Effector memory CD8-positive, alpha-beta T cell (primary cell): ENCODE measurements at regions not wholly inside any gene's neighbourhood (a gene's known extent, or its start where the extent isn't known, plus 50 kb on each side); places are given as distances from the start of the nearest gene placed in this dataset.

ENCODE experiments used
- ATAC-seq: fragments of 150-1000 bp; cut with Tn5 transposase; replicated peaks from 2 replicates; pipeline ENCODE4 v1.10.0; 2021; ENCODE audit warnings: mild to moderate bottlenecking, moderate library complexity
- DNase-seq, 3 experiments: peaks; one replicate each; pipeline ENCODE4 v3.0.0; 2021
- H3K27ac Mint-ChIP-seq, 2 donors: one replicate each; pipeline ENCODE4 v1.8.0; 2022; ENCODE audit warnings: mild to moderate bottlenecking in 2 of 2, mixed read lengths in 2 of 2, moderate library complexity in 2 of 2
- H3K27me3 Mint-ChIP-seq, 2 donors: one replicate each; pipeline ENCODE4 v1.8.0; 2022; ENCODE audit warnings: mixed read lengths in 2 of 2
- H3K36me3 Mint-ChIP-seq: one replicate; pipeline ENCODE4 v1.8.0; 2022; ENCODE audit warnings: mild to moderate bottlenecking, moderate library complexity, mixed read lengths; ENCODE audit not compliant: insufficient read depth
- H3K4me1 Mint-ChIP-seq, 2 donors: one replicate each; pipeline ENCODE4 v1.8.0; 2022; ENCODE audit warnings: low read depth in 2 of 2, mixed read lengths in 2 of 2
- H3K4me3 Mint-ChIP-seq, 2 donors: one replicate each; pipeline ENCODE4 v1.8.0; 2022; ENCODE audit warnings: mild to moderate bottlenecking in 2 of 2, mixed read lengths in 2 of 2, moderate library complexity in 2 of 2
- H3K9me3 Mint-ChIP-seq, 2 donors: one replicate each; pipeline ENCODE4 v1.8.0; 2022; ENCODE audit warnings: mixed read lengths in 2 of 2

- peaks cover 6 to 15% of the 10 kb centered on the region in 2 donors for H3K9me3 Mint-ChIP-seq
- H3K27me3 Mint-ChIP-seq = no peaks in the 10 kb centered on the region
- DNase-seq (no peak), ATAC-seq (no peak)
- H3K36me3 Mint-ChIP-seq = no peaks in the 10 kb centered on the region
- H3K4me3 Mint-ChIP-seq = no peak overlapping the region
- no peak overlapping the region for H3K27ac Mint-ChIP-seq
- H3K4me1 Mint-ChIP-seq = no peaks in the 10 kb centered on the region
These were observed 360.8 kb downstream of the SOCS6 start for GRCh38 chr18:70649683-70650082.

GRCh38 chr18:70645971-70646370, 357.1 kb downstream of the SOCS6 start:
- Mint-ChIP-seq H3K27me3 (no peaks in the 10 kb centered on the region), H3K4me1 (no peaks in the 10 kb centered on the region), H3K4me3 (no peak overlapping the region), H3K36me3 (no peaks in the 10 kb centered on the region), H3K27ac (no peak overlapping the region), H3K9me3 (peaks cover 6% of the 10 kb centered on the region in 2 donors)
- no peak for ATAC-seq
- DNase-seq = no peak

DNA sequence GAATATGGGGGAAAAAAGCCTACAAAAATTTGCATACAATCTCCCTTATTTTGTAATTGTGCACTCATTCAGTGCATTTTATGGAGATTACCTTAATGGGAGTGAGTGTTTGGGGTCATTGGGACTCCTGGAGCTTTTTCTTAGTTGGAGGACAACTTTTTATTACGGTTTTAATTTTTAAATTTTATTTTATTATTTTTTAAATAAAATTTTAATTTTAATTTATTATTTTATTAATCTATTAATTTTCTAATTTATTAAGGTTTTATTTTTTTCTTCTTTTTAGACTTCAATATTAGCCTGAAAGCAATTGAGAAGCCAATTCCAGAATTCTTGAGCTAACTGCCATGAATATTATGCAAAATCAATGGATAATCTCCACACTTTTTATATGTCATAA, 355.0 kb downstream of the SOCS6 start:
- Mint-ChIP-seq H3K4me3 (no peak overlapping the region), H3K9me3 (peaks cover 0 to 1% of the 10 kb centered on the region in 2 donors), H3K27ac (no peak overlapping the region), H3K4me1 (no peaks in the 10 kb centered on the region), H3K27me3 (no peaks in the 10 kb centered on the region), H3K36me3 (no peaks in the 10 kb centered on the region)
- ATAC-seq = no peak
- DNase-seq = no peak

- DNase-seq (no peak), ATAC-seq (no peak)
- H3K36me3 Mint-ChIP-seq = no peaks in the 10 kb centered on the region
- H3K4me1 Mint-ChIP-seq = no peaks in the 10 kb centered on the region
- H3K4me3 Mint-ChIP-seq = no peak overlapping the region
- H3K9me3 Mint-ChIP-seq = peaks cover 0 to 3% of the 10 kb centered on the region in 2 donors
- H3K27me3 Mint-ChIP-seq = no peaks in the 10 kb centered on the region
- H3K27ac Mint-ChIP-seq = no peak overlapping the region
These were observed 352.4 kb downstream of the SOCS6 start for GRCh38 chr18:70641156-70641775.

GRCh38 chr18:70640336-70640887, 351.6 kb downstream of the SOCS6 start:
- DNase-seq (no peak), ATAC-seq (no peak)
- no peaks in the 10 kb centered on the region for H3K27me3 Mint-ChIP-seq
- no peaks in the 10 kb centered on the region for H3K4me1 Mint-ChIP-seq
- H3K9me3 Mint-ChIP-seq = peaks cover 0 to 3% of the 10 kb centered on the region in 2 donors
- H3K36me3 Mint-ChIP-seq = no peaks in the 10 kb centered on the region
- no peak overlapping the region for H3K27ac Mint-ChIP-seq
- H3K4me3 Mint-ChIP-seq = no peak overlapping the region

- DNase-seq (no peak), ATAC-seq (no peak)
- Mint-ChIP-seq H3K4me3 (no peak overlapping the region), H3K27me3 (no peaks in the 10 kb centered on the region), H3K9me3 (peaks cover 0 to 2% of the 10 kb centered on the region in 2 donors), H3K4me1 (no peaks in the 10 kb centered on the region), H3K27ac (no peak overlapping the region), H3K36me3 (no peaks in the 10 kb centered on the region)
These were observed 348.1 kb downstream of the SOCS6 start for GRCh38 chr18:70636991-70637390.

GRCh38 chr18:70634576-70635147, 345.8 kb downstream of the SOCS6 start:
- Mint-ChIP-seq H3K4me3 (no peak overlapping the region), H3K36me3 (no peaks in the 10 kb centered on the region), H3K27me3 (no peaks in the 10 kb centered on the region), H3K4me1 (no peaks in the 10 kb centered on the region), H3K27ac (no peak overlapping the region), H3K9me3 (peaks cover 0 to 4% of the 10 kb centered on the region in 2 donors)
- DNase-seq = no peak
- no peak for ATAC-seq

DNA sequence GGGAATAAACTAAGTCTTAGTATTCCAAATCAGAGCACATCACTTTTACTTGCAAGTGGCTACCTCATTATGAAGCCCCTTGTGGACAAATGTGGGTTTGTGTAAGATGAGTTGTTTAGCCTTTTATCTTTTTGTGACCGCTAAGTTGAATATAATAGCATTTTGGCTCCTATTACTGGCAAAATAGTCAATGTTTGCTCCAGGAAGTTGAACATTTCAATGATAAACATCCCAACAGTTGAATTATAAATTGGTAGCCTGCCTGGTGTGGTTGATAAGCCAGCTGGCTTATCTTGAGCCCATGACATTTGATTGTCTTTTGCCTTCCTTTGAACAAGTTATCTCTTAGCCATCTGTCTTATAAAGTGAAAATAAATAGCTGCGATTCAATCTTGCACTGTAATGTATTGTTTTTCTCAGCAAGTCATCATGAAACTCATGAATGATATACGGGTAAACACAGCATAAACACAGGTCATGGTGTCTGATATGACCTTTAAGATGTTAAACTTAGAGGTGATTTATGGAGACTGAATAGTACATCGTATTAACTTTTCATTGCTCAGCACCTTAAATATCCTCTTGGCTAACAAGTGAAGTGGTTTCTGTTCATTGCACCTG, 338.4 kb downstream of the SOCS6 start:
- H3K27ac Mint-ChIP-seq = no peak overlapping the region
- H3K27me3 Mint-ChIP-seq = no peaks in the 10 kb centered on the region
- ATAC-seq = no peak
- no peaks in the 10 kb centered on the region for H3K36me3 Mint-ChIP-seq
- H3K4me3 Mint-ChIP-seq = no peak overlapping the region
- H3K4me1 Mint-ChIP-seq = peaks cover 0 to 2% of the 10 kb centered on the region in 2 donors
- DNase-seq = no peak
- peaks cover 0 to 6% of the 10 kb centered on the region in 2 donors for H3K9me3 Mint-ChIP-seq

DNA sequence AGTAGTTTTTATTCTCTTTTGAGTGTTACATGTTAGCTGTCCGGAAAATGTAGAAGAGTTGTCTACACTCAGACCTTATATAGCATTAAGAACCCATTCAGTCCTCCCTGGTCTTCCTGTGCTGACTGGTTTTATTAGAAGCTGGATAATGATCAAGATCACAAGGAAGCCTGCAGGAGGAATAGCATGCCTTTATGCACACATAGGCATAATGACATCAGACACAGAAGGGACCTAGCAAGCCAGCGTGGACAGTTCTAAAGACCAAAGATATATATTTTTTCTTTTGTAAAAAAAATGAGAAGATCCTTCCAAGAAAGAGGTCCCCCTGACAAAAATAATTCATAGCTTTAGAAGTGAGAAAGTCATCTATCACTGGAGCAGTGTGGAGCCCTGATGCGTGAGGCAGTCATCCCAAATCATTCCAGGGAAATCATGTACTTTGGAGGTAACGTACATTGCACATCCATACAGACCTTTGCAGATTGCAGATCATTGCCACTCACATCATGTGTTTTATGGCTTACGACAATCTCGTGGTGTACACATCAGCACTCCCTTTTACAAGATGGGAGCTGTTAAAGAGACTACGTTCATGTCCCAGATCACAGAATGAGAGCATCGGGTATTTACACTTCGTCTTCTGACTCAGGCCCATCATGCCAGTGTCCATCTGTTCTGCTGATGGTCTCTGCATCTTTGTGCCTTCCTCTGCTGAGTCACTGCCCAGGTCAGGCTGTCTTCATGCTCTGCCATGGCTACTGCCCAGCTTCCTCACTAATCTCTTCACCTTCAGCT, 334.0 kb downstream of the SOCS6 start:
- Mint-ChIP-seq H3K27me3 (no peaks in the 10 kb centered on the region), H3K4me3 (no peak overlapping the region), H3K4me1 (peaks cover 0 to 17% of the 10 kb centered on the region in 2 donors), H3K9me3 (peaks cover 2 to 7% of the 10 kb centered on the region in 2 donors), H3K36me3 (no peaks in the 10 kb centered on the region), H3K27ac (peak overlapping the region in 1 of 2 donors; percentile 21)
- no peak for DNase-seq
- ATAC-seq = no peak

- Mint-ChIP-seq H3K27ac (peak overlapping the region in 1 of 2 donors; percentile 66), H3K4me3 (peak overlapping the region in 1 of 2 donors; percentile 75), H3K9me3 (peaks cover 2 to 10% of the 10 kb centered on the region in 2 donors), H3K36me3 (no peaks in the 10 kb centered on the region), H3K4me1 (peaks cover 0 to 17% of the 10 kb centered on the region in 2 donors), H3K27me3 (no peaks in the 10 kb centered on the region)
- DNase-seq = no peak
- ATAC-seq = peak; percentile 64
These were observed 332.9 kb downstream of the SOCS6 start for GRCh38 chr18:70621710-70622109.

- Mint-ChIP-seq H3K9me3 (peaks cover 5 to 15% of the 10 kb centered on the region in 2 donors), H3K36me3 (peaks cover 4% of the 10 kb centered on the region), H3K4me3 (peak overlapping the region in 1 of 2 donors; percentile 75), H3K27ac (peak overlapping the region in 1 of 2 donors; percentile 66), H3K4me1 (peaks cover 0 to 17% of the 10 kb centered on the region in 2 donors), H3K27me3 (no peaks in the 10 kb centered on the region)
- ATAC-seq (no peak), DNase-seq (no peak)
These were observed 332.2 kb downstream of the SOCS6 start for GRCh38 chr18:70620837-70621612.

DNA sequence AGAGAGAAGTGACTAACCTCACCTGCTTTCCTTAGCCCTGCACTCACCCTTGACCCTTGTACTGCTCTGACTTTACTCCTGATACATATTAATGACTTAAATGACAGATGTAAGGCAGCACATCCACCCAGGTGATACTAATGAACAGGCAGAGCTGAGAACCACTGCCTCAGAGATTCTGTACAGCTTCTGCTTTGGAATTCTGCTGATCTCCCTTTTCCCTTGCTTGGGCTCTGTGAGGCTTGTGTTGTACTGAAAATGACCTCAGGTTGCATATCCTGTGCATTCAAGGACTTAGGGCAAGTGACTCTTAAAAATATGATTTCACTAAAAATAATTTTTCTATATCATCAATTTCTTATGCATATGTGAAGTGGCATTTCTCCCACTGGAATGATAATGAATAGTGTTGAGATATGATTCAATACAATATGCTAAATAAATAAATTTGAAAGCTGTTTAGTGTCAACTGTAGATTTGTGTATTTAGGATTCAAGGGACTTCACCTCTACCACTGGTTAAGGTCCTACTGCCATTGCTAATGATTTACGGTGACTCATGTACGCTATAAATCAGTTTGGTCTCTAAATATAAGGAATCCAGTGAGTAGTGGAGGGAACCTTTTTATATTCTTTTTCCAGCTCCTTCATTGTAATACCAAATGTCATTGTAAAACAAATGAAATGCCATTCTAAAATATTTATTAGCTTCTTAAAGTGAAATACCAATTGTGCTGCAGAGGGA, 328.3 kb downstream of the SOCS6 start:
- peaks cover 0 to 15% of the 10 kb centered on the region in 2 donors for H3K4me1 Mint-ChIP-seq
- peaks cover 4% of the 10 kb centered on the region for H3K36me3 Mint-ChIP-seq
- H3K9me3 Mint-ChIP-seq = peaks cover 4 to 15% of the 10 kb centered on the region in 2 donors
- no peak overlapping the region for H3K27ac Mint-ChIP-seq
- no peak for ATAC-seq
- no peak for DNase-seq
- H3K4me3 Mint-ChIP-seq = no peak overlapping the region
- no peaks in the 10 kb centered on the region for H3K27me3 Mint-ChIP-seq
